ENCODE measurements at regions not wholly inside any gene's neighbourhood (a gene's known extent, or its start where the extent isn't known, plus 50 kb on each side); places are given as distances from the start of the nearest gene placed in this dataset.

GRCh38 chr5:127228540-127229184 lies 61.9 kb upstream of the MEGF10 start:
- TF ChIP-seq FOXK2 (IDR thresholded peaks at IDR 0.05) (no peak), SP1 (IDR thresholded peaks at IDR 0.05) (no peak), TARDBP (IDR thresholded peaks at IDR 0.05) (no peak), BHLHE40 (IDR thresholded peaks at IDR 0.05; ENCODE audit: borderline replicate concordance) (no peak), SUZ12 (IDR thresholded peaks at IDR 0.05) (no peak), FOXA1 (IDR thresholded peaks at IDR 0.05) (no peak), ELF4 (IDR thresholded peaks at IDR 0.05) (no peak), ZNF384 (IDR thresholded peaks at IDR 0.05) (no peak)
